Daoy (cell line): ENCODE measurements at regions not wholly inside any gene's neighbourhood (a gene's known extent, or its start where the extent isn't known, plus 50 kb on each side); places are given as distances from the start of the nearest gene placed in this dataset.
"Not testable (repeated sequence)": the region's sequence is repeated elsewhere in the genome, so short reads cannot be mapped to it uniquely, and the experiment has no call there.

ENCODE experiments used
- DNase-seq: peaks from one replicate; pipeline ENCODE4 v3.0.0-alpha.2; 2015; ENCODE audit warnings: low read depth

DNA sequence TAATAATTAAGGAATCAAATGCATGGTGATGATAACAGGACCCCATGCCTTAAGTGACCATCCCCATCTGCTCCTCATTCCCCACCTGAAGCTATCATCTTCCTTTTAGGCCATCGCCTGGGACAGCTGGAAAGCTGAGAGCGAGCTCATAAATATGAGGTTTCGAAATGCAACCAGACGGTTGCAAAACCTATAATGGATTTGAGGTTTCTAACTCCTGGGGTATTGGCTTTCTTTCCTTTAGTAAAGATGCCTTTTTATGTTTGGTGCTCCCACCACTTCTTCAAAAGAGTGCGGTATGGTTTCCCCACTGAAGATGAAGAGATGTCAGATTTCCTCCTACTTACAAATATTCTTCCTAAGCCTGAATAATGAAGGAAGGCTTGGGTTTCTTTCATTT, 1589.5 kb upstream of the PIK3C3 start:
- no peak for DNase-seq

DNA sequence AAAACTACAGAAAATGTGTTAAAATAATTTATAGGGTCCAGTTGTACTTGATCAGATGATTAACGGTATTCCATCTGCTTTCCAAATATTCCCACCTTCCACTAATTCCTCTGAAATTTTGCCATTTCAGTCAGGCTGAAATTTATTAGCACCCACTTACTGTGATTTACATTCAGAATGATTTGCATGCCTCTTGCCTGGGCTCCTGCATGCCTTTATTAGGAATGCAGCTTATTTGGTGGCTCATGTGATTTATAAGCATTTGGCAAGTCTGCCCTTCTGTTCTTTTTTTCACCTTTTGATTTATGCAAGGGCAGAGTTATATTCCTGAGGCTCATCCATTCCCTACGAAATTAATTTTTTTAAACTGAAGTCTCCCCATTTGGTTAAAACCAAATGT, 1594.5 kb upstream of the PIK3C3 start:
- no peak for DNase-seq

DNA sequence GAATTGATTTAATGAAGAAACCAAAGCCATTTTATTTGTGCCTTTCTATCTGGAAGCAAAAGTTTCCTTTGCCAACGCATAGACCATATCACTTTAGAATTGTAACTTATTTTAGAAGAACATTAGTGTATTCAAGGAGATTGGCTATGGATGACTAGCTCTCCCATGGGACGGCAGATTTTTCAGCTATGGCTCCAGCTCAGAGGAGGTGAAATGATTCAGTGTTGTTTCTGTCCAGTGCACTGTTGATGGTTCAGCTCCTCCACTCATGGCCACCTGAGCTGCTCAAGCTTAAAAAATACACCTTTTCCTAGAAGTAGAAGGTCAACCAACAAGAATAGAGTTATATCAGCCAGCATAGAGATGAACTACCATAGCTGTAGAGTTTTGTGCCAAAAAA, 1597.5 kb upstream of the PIK3C3 start:
- no peak for DNase-seq

DNA sequence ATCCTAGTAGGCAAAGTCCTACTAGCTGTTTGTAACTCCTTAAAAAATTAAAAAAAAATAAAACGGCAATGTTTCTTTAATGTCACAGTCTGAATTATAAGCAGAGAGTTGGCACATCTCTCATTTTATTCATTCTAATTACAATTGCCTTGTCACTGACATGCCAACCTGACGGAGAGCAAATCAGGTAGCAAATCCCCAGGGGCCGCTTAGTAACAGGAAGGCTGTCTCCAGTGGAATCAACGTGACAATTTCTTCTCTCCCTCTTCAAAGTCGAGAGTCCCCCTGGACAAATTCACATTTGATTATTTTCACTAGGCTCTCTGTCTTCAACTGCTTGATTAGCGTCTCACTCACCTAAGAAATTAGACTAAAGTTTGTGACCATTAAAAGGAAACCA, 1598.9 kb upstream of the PIK3C3 start:
- DNase-seq, result no peak

DNA sequence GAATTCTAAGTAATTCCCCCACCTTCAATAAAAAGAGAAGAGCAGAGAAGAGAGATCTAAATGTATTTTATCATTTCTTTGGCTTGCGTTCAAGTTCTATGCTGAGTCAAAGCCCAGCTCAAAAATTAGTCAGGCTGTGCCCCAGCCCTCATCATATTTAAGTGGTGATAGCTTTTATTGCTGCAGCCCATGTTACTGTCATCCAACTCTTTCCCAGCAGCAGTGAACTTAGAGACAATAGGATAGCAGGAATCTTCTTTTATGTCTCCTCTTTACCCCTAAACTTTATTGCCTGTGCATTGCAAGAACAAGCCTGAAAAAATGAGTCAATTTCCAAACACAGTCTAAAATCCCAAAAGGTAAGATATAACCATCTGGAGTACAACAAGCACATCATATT, 1599.3 kb upstream of the PIK3C3 start:
- no peak for DNase-seq

DNA sequence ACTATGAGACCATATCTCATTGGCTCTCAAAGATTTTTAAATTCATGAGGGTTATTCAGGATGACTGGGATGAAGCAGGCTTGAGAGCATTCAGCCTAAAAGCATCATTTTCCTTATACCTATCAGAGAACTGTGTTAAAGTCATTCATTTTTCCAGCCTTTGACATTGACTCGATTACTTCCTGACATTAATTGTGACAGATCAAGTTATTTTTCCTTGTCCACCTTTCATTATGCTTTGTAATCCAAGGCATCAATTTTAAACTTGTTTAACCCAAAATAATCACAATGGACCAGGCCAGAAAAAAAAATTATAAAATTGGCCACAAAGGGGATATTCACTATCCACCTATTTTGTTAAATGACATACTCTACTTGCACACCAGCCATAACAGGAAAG, 1606.8 kb upstream of the PIK3C3 start:
- DNase-seq, result no peak

DNA sequence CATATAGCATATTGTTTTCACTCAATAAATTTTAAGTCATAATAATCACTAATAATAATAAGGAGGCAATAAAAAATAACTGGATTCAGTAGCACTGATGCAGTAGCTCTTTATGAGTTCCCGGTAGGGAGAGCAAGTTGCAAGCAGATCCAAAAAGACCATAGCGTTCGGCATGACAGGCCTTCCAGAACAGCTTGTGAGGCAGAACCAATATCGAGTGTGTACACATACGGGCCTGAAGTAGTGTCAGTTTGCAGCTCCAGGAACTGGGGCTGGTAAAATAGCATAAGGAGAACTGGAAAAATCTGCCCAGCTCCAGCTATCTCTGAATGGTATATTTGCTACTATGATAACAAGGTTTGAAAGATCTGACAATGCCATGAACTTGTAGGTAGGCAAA, 1607.8 kb upstream of the PIK3C3 start:
- no peak for DNase-seq

DNA sequence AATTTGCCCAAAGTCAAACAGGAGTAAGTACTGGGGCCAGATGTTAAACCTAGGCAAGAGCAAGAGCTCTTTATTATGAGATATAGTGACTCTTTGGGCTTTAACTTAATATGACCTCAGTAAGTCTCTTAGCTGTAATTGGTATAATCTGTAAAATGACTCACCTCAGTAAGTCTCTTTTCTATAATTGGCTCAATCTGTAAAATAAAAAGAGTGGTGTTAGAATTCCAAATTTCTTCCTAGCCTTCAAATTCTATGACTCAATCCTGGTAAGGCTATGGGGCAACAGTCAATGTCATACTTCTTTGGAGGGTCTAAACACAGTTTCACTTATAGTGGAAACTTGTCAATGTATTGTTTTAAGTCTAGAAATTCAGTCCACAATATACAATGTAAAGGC, 1608.9 kb upstream of the PIK3C3 start:
- DNase-seq, result no peak

DNA sequence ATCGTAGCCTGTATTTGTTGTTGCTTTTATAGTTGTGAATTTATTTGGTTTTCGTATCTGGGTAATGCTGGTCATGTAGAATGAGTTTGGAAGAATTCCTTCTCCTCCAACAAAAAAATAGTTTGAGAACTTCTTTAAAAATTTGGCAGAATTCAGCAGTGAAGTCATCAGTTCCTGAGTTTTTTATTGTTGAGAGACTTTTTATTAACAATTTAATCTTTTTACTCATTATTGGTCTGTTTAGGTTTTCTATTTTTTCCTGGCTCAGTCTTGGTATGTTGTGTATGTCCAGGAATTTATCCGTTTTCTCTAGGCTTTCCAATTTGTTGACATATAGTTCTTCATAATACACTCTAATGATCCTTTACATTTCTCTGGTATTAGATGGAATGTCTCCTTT, 1613.3 kb upstream of the PIK3C3 start:
- DNase-seq, result no peak

DNA sequence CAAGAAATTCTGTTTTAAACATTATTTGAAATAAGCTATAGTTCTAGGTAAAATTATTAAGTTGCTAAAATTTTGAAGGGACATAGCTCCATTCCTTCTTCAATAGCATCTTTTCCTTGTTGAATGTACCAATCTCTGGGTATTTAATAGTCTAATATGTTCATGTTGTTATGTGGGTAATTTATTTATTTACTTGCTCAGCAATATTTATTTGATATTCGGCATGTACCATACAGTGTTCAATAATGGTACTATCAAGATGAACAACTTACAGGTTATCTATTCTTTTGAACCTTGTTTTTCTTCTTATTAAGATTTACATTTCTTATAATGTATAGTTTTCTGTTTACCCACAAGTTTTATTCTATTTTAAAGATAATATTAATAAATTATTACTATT, 1616.8 kb upstream of the PIK3C3 start:
- DNase-seq, result no peak

DNA sequence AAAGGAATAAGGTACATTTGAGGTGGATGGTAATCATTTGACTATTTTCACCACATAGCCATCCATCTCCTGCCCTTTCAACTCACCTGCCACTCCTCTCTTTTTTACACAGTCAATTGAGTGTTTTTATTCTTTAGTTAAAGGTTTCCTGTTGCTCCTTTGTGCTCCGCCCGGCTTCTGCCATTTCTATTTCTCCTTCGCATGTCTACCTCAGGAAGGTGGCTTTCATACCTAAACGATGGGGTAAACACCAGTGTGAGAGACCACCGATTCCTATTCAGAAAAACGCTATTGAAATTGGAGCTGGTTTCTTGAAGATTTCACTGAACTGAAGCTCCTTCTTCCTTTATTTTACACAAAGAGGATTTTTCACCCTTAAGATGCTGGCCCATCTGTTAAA, 1628.0 kb upstream of the PIK3C3 start:
- no peak for DNase-seq

DNA sequence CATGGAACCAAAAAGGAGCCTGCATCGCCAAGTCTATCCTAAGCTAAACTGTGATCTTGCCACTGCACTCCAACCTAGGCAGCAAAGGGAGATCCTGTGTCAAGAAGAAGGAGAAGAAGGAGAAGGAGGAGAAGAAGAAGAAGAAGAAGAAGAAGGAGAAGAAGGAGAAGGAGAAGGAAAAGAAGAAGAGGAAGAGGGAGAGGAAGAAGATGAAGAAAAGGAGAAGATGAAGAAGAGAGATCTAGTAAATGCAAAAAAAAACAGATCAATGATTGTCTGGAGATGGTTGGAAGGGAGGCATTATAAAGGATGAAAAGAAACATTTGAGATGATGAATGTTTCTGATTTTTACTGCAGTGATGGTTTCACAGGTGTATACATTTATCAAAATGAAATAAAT, 1629.0 kb upstream of the PIK3C3 start:
- DNase-seq, result no peak

DNA sequence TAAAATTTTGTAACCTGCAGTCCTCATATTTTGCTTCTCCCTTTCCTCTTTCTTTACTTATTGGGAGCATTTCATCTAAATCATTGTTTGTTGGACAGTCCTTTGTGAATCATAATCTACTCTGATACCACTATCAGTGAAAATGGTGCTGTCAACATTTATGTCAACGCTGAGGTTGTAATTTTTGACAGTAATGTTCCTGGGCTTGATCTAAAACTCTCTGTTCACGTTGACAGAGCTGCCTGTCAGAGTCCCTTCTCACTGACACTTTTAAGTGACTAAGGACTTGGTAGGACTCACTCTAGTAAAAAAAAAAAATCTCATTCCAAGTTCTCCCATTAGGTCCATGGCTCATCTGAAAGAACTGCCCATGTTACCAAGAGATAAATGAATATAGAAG, 1640.8 kb upstream of the PIK3C3 start:
- no peak for DNase-seq

DNA sequence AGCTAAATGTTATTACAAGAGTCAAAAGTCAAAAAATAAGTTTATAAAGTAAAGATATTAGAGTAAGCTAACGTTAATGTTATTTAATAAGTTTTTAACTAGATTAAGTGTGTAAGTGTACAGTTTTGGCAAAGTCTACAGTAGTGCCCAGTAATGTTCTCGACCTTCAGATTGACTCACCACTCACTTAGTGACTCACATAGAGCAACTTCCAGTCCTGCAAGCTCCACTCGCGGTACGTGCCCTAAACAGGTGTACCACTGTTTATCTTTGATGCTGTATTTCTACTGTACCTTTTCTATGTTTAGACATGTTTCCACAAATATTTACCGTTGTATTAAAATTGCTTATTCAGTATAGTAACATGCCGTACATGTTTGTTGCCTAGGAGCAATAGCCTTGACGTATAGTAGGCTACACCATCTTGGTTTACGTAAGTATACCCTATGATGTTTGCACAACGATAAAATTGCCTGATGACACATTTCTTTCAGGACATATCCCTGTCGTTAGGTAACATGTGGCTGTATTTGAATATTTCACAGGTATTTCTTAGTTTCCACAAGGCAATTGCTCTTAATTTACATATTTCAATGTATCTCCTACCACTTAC, 1641.9 kb upstream of the PIK3C3 start:
- DNase-seq, result no peak

DNA sequence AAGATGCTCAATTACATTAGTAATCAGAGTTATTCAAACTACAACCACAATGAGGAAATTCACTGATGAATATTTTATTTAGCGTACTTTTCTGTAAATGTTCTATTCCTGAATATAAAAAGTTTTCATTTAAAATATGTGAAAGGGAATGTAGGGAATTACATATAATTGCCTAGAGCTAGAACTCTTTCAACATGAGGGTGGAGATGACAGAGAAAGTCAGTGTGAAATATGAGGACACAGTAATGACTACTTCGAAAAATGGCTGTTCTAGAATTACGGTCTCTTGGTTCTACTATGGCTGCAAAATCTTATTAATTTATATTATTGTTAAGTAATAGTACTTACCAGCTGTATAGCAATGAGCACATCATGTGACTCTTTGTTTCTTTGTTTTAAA, 1647.4 kb upstream of the PIK3C3 start:
- no peak for DNase-seq

DNA sequence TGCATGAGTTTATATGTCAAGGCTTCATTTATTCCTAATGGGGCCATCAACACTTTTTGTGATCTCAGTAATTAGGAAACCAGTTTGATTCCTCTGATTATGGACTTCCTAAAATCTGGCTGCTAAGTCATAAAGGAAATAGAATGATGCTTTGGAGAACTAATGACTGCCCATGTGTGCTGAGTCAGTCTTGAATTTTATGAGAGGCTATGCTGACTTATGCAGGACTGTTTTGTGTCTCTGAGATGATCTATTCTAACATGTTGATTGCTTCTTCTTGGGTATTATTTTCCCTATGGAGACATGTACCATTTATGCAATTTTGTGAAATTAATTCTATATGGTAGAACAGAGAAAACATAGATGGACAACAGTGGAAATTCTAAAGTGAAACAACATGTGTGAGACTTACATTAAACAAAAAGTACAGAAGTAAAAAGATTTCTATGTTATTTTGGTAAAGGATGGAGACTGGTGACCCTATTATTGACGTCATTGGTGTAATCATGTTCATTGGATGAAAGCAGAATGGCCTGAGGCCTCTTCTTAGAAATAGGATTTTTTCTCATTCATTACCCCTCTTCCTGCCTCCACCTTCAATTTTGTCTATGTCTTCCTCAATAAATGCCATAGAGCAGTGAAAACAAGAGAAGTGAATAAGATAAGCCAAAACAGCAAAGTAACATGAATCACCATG, 1658.2 kb upstream of the PIK3C3 start:
- DNase-seq, result no peak

DNA sequence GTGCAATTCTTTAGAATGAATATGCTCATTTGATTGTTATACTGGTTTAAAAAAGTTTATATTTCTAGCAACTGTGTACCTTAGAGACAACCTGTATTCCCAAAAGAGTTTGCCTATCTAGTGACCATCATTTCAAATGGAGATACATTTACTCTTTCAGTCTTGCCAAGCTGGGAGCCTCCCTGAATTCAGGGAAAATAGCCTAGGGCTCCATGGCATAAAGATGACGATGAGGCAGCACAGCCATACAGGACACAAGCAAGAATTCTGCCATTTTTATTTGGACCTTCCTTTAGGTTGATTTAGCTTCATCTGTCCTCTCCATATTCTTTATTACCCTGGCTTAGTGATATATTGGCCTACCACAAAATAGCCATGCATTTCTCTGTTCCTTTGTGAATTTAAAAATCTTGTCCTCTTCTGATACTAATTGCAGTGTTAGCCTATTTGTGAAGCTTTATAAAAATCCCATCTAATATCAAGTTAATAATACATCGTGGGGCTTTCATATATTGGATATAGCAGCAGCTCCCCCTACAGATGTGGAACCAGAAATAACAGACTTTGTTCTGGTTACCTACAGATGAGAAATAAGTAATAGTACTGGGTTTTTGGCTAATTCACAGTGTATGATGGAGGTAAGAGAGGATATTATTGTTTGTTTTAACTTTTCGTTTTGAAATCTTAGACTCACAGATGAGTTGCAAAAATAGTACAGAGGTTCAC, 1661.9 kb upstream of the PIK3C3 start:
- DNase-seq, result no peak

DNA sequence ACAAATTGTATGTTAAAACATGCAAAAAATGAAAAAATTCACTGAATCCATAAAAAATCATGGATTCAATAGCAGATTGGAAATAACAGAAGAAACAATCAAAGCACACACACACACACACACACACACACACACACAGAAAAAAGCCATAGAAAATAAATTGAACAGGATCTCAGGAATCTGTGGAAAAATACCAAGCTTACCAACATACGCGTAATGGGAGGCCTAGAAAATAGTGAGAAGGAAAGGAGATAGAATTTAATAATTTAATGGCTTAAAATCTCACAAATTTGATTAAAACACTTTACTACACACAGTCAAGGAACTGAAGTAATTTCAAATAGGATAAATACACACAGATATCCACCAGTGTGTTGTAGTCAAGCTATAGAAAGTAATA, 1671.5 kb upstream of the PIK3C3 start:
- DNase-seq, result no peak

DNA sequence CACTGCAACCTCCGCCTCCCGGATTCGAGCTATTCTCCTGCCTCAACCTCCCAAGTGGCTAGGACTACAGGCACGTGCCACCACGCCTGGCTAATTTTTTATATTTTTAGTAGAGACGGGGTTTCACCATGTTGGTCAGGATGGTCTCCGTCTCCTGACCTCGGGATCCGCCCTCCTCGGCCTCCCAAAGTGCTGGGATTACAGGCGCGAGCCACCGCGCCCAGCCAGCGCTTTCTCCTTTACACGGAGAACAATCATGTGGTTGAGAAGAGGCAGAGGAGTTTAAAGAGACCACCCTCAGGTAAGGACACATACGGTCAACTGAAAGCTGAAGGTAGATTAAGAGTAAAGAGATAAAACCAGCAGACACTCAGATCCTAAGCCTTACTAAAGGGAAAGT, 1673.7 kb upstream of the PIK3C3 start:
- DNase-seq, result not testable (repeated sequence)

DNA sequence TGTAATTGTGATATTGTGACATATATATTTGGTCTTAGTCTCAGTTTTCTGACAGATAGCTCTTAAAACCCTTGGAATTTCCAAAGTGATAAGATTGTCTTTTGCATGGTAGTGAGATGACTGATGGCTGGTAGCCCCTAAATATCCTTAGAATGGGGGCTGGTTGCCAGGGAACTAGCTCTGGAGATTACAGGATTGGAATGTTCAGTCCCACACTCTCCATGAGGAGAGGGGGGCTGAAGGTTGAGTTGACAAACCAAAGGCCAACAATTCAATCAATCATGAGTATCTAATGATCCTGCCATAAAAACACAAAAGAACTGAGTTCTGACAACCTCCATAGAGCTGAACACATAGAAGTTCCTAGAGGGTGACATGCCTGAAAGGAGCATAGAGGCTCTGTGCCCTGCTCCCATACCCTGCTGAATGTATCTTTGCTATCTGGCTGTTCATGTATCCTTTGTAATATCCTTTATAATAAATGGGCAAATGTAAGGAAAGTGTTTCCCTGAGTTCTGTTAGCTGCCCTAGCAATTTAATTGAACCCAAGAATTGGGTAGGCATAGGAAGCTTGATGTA, 1680.3 kb upstream of the PIK3C3 start:
- no peak for DNase-seq

DNA sequence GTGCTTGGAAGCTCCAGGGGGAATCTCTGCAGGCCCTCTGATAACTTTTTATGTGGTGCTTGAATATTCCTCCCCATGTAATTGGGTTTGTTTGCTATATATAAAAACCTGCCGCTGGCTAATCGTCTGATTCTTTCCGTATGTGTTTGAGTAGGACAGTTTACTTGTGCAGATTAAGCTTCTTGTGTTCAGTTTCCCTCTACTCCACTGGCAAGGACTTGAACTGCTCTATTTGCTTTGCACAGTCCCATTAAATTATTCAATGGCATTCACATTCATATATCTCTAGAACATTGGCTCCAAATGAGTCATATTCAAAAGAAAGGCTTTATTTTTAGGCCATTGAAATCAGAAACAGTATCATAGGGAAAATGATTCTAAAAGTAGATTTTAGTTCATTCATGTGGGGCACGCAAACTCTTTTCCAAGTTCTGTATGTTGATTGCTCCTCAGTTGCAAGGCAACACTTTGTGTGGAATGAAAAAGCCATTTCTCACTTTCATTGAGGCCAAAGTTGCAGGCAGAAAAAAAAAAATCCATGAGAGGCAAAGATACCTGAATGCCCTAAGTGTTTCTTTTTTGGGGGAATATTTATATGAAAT, 1682.3 kb upstream of the PIK3C3 start:
- no peak for DNase-seq

DNA sequence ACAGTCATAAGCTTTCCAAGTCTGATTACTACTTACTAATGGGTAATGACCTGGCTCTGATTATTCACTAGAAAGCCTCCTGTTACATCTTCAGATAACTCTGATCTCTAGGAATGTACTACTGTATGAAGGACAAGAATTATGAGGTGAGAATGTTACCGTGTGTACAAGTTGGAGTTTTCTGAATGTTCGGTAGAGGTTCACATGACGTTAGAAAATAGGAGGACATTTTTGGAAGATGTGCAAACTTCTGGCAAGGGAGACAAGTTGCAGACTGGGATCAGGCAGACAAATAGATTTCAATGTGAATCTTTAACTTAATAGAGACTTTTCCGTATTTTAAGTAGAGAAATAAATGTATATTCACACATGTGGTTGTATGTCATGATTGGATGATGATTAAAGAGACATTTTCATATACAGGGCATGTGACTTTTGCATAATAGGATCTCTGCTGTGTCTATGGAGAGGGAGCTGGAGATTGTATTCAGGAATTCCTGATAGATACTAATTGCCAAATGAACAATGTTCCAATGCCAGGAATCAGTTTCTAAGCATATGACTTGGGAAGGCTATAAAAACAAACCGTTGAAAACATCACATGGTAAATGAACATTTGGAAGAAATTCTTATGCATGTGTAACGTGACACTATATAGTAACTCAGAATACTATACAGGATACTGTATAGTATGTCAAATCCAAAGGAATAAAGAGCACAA, 1695.8 kb upstream of the PIK3C3 start:
- no peak for DNase-seq
